ENCODE measurements at regions not wholly inside any gene's neighbourhood (a gene's known extent, or its start where the extent isn't known, plus 50 kb on each side); places are given as distances from the start of the nearest gene placed in this dataset.

DNA sequence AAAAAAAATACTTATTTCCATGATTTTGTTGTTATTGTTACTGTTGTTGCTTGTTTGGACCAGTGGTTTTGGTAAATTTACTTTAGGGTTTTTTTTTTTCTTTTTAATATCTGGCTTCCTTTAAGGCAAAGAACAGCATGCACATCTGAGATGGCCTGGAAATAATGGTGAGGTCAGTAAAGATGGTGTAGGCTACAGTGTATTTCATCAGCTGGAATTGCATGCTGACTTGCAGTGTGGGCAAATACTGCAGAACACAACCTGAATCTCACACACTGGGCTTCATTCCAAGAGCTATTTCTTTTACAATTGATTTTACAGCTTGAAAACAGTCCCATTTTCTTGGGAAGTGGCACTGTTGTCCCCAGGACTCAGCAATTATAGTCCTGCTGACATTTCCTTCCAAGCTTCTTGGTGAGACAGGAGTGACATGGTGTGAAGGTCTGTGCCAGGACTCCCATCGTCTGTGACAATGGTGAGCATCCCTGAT, 376.1 kb upstream of the SOX11 start:
- TF ChIP-seq, protein P1, sequence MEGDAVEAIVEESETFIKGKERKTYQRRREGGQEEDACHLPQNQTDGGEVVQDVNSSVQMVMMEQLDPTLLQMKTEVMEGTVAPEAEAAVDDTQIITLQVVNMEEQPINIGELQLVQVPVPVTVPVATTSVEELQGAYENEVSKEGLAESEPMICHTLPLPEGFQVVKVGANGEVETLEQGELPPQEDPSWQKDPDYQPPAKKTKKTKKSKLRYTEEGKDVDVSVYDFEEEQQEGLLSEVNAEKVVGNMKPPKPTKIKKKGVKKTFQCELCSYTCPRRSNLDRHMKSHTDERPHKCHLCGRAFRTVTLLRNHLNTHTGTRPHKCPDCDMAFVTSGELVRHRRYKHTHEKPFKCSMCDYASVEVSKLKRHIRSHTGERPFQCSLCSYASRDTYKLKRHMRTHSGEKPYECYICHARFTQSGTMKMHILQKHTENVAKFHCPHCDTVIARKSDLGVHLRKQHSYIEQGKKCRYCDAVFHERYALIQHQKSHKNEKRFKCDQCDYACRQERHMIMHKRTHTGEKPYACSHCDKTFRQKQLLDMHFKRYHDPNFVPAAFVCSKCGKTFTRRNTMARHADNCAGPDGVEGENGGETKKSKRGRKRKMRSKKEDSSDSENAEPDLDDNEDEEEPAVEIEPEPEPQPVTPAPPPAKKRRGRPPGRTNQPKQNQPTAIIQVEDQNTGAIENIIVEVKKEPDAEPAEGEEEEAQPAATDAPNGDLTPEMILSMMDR (IDR thresholded peaks at IDR 0.05 in 2 of 3, conservative IDR thresholded peaks at IDR 0.05 in 1 of 3; ENCODE audit: borderline replicate concordance in 1 of 3, insufficient read depth in 1 of 3, low read depth in 2 of 3, low read length in 2 of 3): no peak
- no peak for TF ChIP-seq POLR2AphosphoS5 (IDR thresholded peaks at IDR 0.05; ENCODE audit: low read depth, low read length)
- TF ChIP-seq EZH2 (IDR thresholded peaks at IDR 0.05): no peak
- no peak for TF ChIP-seq EGR1 (IDR thresholded peaks at IDR 0.05; ENCODE audit: low read depth)
- no peak for TF ChIP-seq POLR2A (IDR thresholded peaks at IDR 0.05; ENCODE audit: borderline replicate concordance, extremely low read depth, insufficient read depth, insufficient read length)
- TF ChIP-seq SP1 (IDR thresholded peaks at IDR 0.05; ENCODE audit: low read depth): no peak
- TF ChIP-seq, protein P2, sequence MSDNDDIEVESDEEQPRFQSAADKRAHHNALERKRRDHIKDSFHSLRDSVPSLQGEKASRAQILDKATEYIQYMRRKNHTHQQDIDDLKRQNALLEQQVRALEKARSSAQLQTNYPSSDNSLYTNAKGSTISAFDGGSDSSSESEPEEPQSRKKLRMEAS (IDR thresholded peaks at IDR 0.05): no peak
- TF ChIP-seq, protein P3, sequence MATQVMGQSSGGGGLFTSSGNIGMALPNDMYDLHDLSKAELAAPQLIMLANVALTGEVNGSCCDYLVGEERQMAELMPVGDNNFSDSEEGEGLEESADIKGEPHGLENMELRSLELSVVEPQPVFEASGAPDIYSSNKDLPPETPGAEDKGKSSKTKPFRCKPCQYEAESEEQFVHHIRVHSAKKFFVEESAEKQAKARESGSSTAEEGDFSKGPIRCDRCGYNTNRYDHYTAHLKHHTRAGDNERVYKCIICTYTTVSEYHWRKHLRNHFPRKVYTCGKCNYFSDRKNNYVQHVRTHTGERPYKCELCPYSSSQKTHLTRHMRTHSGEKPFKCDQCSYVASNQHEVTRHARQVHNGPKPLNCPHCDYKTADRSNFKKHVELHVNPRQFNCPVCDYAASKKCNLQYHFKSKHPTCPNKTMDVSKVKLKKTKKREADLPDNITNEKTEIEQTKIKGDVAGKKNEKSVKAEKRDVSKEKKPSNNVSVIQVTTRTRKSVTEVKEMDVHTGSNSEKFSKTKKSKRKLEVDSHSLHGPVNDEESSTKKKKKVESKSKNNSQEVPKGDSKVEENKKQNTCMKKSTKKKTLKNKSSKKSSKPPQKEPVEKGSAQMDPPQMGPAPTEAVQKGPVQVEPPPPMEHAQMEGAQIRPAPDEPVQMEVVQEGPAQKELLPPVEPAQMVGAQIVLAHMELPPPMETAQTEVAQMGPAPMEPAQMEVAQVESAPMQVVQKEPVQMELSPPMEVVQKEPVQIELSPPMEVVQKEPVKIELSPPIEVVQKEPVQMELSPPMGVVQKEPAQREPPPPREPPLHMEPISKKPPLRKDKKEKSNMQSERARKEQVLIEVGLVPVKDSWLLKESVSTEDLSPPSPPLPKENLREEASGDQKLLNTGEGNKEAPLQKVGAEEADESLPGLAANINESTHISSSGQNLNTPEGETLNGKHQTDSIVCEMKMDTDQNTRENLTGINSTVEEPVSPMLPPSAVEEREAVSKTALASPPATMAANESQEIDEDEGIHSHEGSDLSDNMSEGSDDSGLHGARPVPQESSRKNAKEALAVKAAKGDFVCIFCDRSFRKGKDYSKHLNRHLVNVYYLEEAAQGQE (IDR thresholded peaks at IDR 0.05; ENCODE audit: low read depth): no peak
- TF ChIP-seq ZFX (IDR thresholded peaks at IDR 0.05): no peak
- TF ChIP-seq ZNF274 (IDR thresholded peaks at IDR 0.05; ENCODE audit: low read depth, low read length): no peak
- TF ChIP-seq CBX3 (IDR thresholded peaks at IDR 0.05; ENCODE audit: low read depth): no peak
- no peak for TF ChIP-seq FOSL1 (IDR thresholded peaks at IDR 0.05; ENCODE audit: low read depth)
- no peak for TF ChIP-seq CEBPB (IDR thresholded peaks at IDR 0.05; ENCODE audit: low read depth)
